Lower leg skin (tissue), 3 donors: ENCODE measurements at regions not wholly inside any gene's neighbourhood (a gene's known extent, or its start where the extent isn't known, plus 50 kb on each side); places are given as distances from the start of the nearest gene placed in this dataset.

Source experiments
- POLR2A ChIP-seq, 2 donors: fragments of 450-650 bp; IDR thresholded peaks; one replicate each; pipeline ENCODE4 v1.6.1; 2016 to 2017; ENCODE audit warnings: antibody characterized with exemption in 2 of 2, mild to moderate bottlenecking in 1 of 2, moderate library complexity in 1 of 2
- TF ChIP-seq, protein P1 (sequence below), 3 donors: fragments of 450-650 bp; IDR thresholded peaks; one replicate each; pipeline ENCODE4 v1.5.1; 2016; ENCODE audit warnings: antibody characterized with exemption in 3 of 3, mild to moderate bottlenecking in 3 of 3, moderate library complexity in 2 of 3

DNA sequence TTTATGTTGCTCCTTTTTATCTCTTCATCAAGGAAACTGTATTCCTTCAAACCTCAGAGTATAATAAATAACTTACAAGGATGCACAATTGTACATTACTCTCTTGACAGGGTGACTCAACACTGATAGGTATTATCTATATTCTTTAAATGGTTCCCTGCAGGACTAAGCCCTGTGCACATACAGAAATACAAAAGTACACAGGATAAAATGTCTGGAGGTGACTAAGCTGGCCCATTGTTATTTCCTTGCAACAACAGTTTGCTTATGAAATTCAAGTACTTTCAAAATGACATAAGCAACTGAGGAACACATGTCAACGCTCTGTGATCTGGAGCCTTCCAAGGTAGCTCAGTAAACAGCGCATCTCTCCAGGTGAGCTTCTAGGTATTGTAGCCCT is 83.8 kb upstream of the RPL34 start:
- TF ChIP-seq, protein P1, sequence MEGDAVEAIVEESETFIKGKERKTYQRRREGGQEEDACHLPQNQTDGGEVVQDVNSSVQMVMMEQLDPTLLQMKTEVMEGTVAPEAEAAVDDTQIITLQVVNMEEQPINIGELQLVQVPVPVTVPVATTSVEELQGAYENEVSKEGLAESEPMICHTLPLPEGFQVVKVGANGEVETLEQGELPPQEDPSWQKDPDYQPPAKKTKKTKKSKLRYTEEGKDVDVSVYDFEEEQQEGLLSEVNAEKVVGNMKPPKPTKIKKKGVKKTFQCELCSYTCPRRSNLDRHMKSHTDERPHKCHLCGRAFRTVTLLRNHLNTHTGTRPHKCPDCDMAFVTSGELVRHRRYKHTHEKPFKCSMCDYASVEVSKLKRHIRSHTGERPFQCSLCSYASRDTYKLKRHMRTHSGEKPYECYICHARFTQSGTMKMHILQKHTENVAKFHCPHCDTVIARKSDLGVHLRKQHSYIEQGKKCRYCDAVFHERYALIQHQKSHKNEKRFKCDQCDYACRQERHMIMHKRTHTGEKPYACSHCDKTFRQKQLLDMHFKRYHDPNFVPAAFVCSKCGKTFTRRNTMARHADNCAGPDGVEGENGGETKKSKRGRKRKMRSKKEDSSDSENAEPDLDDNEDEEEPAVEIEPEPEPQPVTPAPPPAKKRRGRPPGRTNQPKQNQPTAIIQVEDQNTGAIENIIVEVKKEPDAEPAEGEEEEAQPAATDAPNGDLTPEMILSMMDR (IDR thresholded peaks at IDR 0.05): no peak
- TF ChIP-seq POLR2A (IDR thresholded peaks at IDR 0.05): no peak
